Thyroid gland (tissue), 4 donors: ENCODE measurements at regions not wholly inside any gene's neighbourhood (a gene's known extent, or its start where the extent isn't known, plus 50 kb on each side); places are given as distances from the start of the nearest gene placed in this dataset.

ENCODE experiments used
- DNase-seq, 2 donors: peaks; one replicate each; pipeline ENCODE4 v3.0.0-alpha.2; 2019
- H3K27ac ChIP-seq, 3 donors: fragments of 200-600 bp; sonication (generic); 1 replicate in 2 of 3; 2 replicates in 1 of 3; pipeline ENCODE4 v1.5.1; 2016 to 2019; ENCODE audit warnings: mild to moderate bottlenecking in 1 of 3, moderate library complexity in 1 of 3
- H3K27me3 ChIP-seq: fragments of 200-600 bp; sonication (generic); one replicate; pipeline ENCODE4 v1.5.1; 2019
- H3K36me3 ChIP-seq, 2 donors: fragments of 200-600 bp; sonication (generic); one replicate each; pipeline ENCODE4 v1.5.1; 2016 to 2019
- H3K4me1 ChIP-seq, 2 donors: fragments of 200-600 bp; sonication (generic); one replicate each; pipeline ENCODE4 v1.5.1; 2017 to 2019
- H3K4me3 ChIP-seq, 3 donors: fragments of 200-600 bp; sonication (generic); replicated peaks in 1 of 3; 1 replicate in 2 of 3; 2 replicates in 1 of 3; pipeline ENCODE4 v1.5.1; 2016; ENCODE audit warnings: mild to moderate bottlenecking in 1 of 3
- H3K9me3 ChIP-seq: fragments of 200-600 bp; sonication (generic); one replicate; pipeline ENCODE4 v1.5.1; 2017
- POLR2A ChIP-seq, 2 donors: fragments of 450-650 bp; IDR thresholded peaks; one replicate each; pipeline ENCODE4 v1.6.1; 2017; ENCODE audit warnings: antibody characterized with exemption in 2 of 2, mild to moderate bottlenecking in 2 of 2, moderate library complexity in 1 of 2
- WGBS, 2 donors: methylation state at CpG; one replicate each; pipeline ENCODE4 v1.1.5; 2017; 5-methylcytosine and 5-hydroxymethylcytosine counted together
- intact Hi-C: fragments of 100-400 bp; cut with DNase I; formaldehyde crosslinking; loops from one replicate; pipeline ENCODE4 v1.15.1; 2023
- TF ChIP-seq, protein P1 (sequence below), 6 experiments: fragments of 200-600 bp in 3 of 6; fragments of 450-650 bp in 3 of 6; sonication (generic) in 3 of 6; IDR thresholded peaks; one replicate each; pipeline ENCODE4 v1.5.1; 2016 to 2019; ENCODE audit warnings: antibody characterized with exemption in 6 of 6, mild to moderate bottlenecking in 2 of 6, inconsistent platforms in 1 of 6, moderate library complexity in 1 of 6

DNA sequence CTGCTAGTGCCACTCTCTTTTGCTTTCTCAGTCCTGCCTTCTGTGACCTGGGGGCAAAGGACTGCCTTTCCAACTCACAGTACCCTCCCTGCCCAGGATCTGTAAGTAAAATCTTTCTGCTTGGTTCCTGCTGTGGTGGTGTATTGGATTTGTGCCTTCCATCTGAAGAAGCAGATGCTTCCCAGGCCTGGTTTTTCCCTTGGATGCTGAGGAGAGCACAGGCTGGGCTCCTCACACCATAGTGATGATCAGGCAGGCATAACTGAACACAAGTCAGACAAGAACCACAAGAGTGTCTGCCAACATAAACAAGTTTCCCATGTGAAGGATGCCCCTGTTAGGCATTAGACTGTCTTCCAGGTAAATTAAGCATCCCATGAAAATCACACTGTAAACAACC, 121.3 kb upstream of the NRXN1 start:
- no peak for DNase-seq
- Histone ChIP-seq H3K9me3 (no peaks in the 10 kb centered on the region), H3K27me3 (no peaks in the 10 kb centered on the region), H3K4me1 (no peaks in the 10 kb centered on the region), H3K4me3 (no peak overlapping the region), H3K27ac (no peak overlapping the region), H3K36me3 (no peaks in the 10 kb centered on the region)
- intact Hi-C loops: no loop called here
- TF ChIP-seq POLR2A (IDR thresholded peaks at IDR 0.05): no peak
- TF ChIP-seq, protein P1, sequence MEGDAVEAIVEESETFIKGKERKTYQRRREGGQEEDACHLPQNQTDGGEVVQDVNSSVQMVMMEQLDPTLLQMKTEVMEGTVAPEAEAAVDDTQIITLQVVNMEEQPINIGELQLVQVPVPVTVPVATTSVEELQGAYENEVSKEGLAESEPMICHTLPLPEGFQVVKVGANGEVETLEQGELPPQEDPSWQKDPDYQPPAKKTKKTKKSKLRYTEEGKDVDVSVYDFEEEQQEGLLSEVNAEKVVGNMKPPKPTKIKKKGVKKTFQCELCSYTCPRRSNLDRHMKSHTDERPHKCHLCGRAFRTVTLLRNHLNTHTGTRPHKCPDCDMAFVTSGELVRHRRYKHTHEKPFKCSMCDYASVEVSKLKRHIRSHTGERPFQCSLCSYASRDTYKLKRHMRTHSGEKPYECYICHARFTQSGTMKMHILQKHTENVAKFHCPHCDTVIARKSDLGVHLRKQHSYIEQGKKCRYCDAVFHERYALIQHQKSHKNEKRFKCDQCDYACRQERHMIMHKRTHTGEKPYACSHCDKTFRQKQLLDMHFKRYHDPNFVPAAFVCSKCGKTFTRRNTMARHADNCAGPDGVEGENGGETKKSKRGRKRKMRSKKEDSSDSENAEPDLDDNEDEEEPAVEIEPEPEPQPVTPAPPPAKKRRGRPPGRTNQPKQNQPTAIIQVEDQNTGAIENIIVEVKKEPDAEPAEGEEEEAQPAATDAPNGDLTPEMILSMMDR (IDR thresholded peaks at IDR 0.05): no peak

DNA sequence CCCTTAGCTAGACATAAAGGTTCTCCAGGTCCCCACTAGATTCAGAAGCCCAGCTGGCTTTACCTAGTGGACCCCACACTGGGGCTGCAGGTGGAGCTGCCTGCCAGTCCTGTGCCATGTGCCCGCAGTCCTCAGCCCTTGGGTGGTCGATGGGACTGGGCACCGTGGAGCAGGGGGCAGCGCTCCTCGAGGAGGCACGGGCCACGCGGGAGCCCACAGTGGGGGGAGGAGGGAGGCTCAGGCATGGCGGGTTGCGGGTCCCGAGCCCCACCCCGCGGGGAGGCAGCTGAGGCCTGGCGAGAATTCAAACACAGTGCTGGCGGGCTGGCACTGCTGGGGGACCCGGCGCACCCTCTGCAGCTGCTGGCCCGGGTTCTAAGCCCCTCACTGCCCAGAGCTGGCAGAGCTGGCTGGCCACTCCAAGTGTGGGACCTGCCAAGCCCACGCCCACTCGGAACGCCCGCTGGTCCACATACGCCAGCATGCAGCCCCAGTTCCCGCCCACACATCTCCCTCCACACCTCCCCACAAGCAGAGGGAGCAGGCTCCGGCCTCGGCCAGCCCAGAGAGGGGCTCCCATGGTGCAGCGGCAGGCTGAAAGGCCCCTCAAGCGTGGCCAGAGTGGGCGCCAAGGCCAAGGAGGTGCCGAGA, 119.7 kb upstream of the NRXN1 start:
- H3K36me3 ChIP-seq: no peaks in the 10 kb centered on the region
- intact Hi-C loops: no loop called here
- no peaks in the 10 kb centered on the region for H3K27me3 ChIP-seq
- H3K9me3 ChIP-seq: no peaks in the 10 kb centered on the region
- H3K4me3 ChIP-seq: no peak overlapping the region
- DNase-seq: no peak
- H3K27ac ChIP-seq: no peak overlapping the region
- TF ChIP-seq, protein P1 (IDR thresholded peaks at IDR 0.05): no peak
- no peak for TF ChIP-seq POLR2A (IDR thresholded peaks at IDR 0.05)
- WGBS, 2 donors: 94 to 95% methylated on average over 16 to 19 of the region's 30 CpGs
- no peaks in the 10 kb centered on the region for H3K4me1 ChIP-seq

DNA sequence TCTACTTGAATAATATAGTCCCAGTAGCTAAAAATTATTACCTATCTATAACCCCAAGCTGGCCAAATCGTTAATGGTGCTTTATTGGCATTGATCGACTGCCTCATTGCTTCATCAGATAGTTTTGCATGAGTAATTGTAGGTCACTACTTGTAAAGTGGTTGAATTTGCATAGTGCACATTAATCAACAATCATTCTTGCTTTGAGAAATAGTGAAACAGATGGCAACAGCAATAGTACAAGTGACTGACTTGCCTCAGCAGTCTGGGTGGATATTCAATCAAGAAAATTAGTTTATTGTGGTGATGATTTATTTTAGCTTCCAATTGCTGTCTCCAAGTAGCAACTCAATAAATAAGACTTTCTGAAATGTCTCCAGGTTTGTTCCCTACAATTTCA, 117.8 kb upstream of the NRXN1 start:
- TF ChIP-seq, protein P1 (IDR thresholded peaks at IDR 0.05): no peak
- no peak for TF ChIP-seq POLR2A (IDR thresholded peaks at IDR 0.05)
- Histone ChIP-seq H3K9me3 (no peaks in the 10 kb centered on the region), H3K4me1 (no peaks in the 10 kb centered on the region), H3K4me3 (no peak overlapping the region), H3K36me3 (no peaks in the 10 kb centered on the region), H3K27me3 (no peaks in the 10 kb centered on the region), H3K27ac (no peak overlapping the region)
- intact Hi-C loops: no loop called here
- no peak for DNase-seq
- 90 to 93% methylated on average over 2 of the region's 2 CpGs for WGBS, 2 donors

DNA sequence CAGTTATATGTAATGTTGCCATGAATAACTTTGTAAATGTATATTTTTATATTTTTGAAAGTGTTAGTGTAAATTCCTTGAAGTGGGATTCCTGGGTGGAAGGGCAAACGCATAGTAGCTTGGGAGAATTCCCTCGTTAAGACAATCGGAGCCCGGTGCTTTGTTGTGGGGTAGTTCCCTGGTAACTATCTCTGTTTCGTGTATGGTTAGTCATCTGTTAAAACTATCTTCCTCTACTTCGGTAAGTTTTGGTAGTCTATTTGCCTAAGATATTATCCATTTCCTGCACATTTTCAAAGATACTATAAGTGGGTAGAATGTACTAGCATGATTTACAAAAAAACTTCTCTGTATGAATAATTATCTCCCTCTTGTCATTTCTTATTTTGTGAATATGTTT, 113.8 kb upstream of the NRXN1 start:
- DNase-seq: no peak
- Histone ChIP-seq H3K27ac (no peak overlapping the region), H3K9me3 (no peaks in the 10 kb centered on the region), H3K4me1 (no peaks in the 10 kb centered on the region), H3K36me3 (no peaks in the 10 kb centered on the region), H3K4me3 (no peak overlapping the region), H3K27me3 (no peaks in the 10 kb centered on the region)
- intact Hi-C loops: no loop called here
- TF ChIP-seq, protein P1 (IDR thresholded peaks at IDR 0.05): no peak
- TF ChIP-seq POLR2A (IDR thresholded peaks at IDR 0.05): no peak
- WGBS, 2 donors: 76 to 84% methylated on average over 6 of the region's 6 CpGs

DNA sequence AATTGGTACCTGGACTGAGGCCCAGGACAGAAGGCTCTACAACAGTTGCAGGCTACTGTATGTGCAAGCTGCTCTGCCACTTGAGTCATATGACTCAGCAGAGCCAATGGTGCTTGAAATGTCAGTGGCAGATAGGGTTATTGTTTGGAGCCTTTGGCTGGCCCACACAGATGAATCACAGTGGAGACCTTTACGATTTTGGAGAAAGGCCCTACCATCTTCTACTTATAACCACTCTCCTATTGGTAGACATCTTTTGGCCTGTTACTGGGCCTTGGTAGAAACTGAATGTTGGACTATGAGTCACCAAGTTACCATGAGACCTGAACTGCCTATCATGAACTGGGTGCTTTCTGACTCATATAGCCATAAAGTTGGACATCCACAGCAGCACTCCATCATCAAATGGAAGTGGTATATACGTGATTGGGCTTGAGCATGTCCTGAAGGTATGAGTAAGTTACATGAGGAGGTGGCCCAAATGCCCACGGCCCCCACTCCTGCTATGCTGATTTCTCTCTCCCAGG, 88.9 kb upstream of the NRXN1 start:
- TF ChIP-seq, protein P1 (IDR thresholded peaks at IDR 0.05): no peak
- no peak for TF ChIP-seq POLR2A (IDR thresholded peaks at IDR 0.05)
- no peak for DNase-seq
- Histone ChIP-seq H3K27me3 (no peaks in the 10 kb centered on the region), H3K4me1 (no peaks in the 10 kb centered on the region), H3K9me3 (no peaks in the 10 kb centered on the region), H3K4me3 (no peak overlapping the region), H3K36me3 (no peaks in the 10 kb centered on the region), H3K27ac (no peak overlapping the region)
- WGBS, 2 donors: 70 to 89% methylated on average over 3 of the region's 3 CpGs
- intact Hi-C loops: no loop called here
